H1 (cell line): ENCODE measurements at regions not wholly inside any gene's neighbourhood (a gene's known extent, or its start where the extent isn't known, plus 50 kb on each side); places are given as distances from the start of the nearest gene placed in this dataset.

ENCODE experiments used
- CBX5 ChIP-seq: fragments of 300-800, 300-1000 bp; sonication (generic); IDR thresholded peaks from 2 replicates; pipeline ENCODE4 v1.7.1; 2016; ENCODE audit warnings: antibody characterized with exemption, low read length, low read depth
- CTCF ChIP-seq, 3 experiments: IDR thresholded peaks; 1 replicate in 2 of 3; 2 replicates in 1 of 3; pipeline versions ENCODE4 v1.5.1 to v1.6.1; 2011; ENCODE audit warnings: low read length in 3 of 3, mild to moderate bottlenecking in 3 of 3, inconsistent platforms in 2 of 3, low read depth in 1 of 3, moderate library complexity in 1 of 3; ENCODE audit not compliant: insufficient read depth in 1 of 3; ENCODE audit errors: control extremely low read depth in 1 of 3
- GABPA ChIP-seq: IDR thresholded peaks from 2 replicates; pipeline ENCODE4 v1.6.1; 2011; ENCODE audit warnings: mild to moderate bottlenecking, low read length, moderate library complexity, borderline replicate concordance; ENCODE audit not compliant: insufficient read depth
- POU5F1 ChIP-seq: IDR thresholded peaks from 2 replicates; pipeline ENCODE4 v1.6.1; 2011; ENCODE audit warnings: low read depth, mild to moderate bottlenecking, low read length, moderate library complexity
- SP1 ChIP-seq: IDR thresholded peaks from 2 replicates; pipeline ENCODE4 v1.6.1; 2011; ENCODE audit warnings: low read depth, low read length

- TF ChIP-seq CBX5, result no peak
- TF ChIP-seq GABPA, result no peak
- TF ChIP-seq CTCF (IDR thresholded peaks at IDR 0.05; ENCODE audit: control extremely low read depth in 1 of 3, insufficient read depth in 1 of 3, low read depth in 1 of 3, low read length in 3 of 3), result no peak
- TF ChIP-seq POU5F1, result no peak
- TF ChIP-seq SP1, result no peak
Observed at GRCh38 chr12:16881986-16882570, 276.1 kb upstream of the LMO3 start (continued).
